Endothelial cell of umbilical vein (primary cell): ENCODE measurements at regions not wholly inside any gene's neighbourhood (a gene's known extent, or its start where the extent isn't known, plus 50 kb on each side); places are given as distances from the start of the nearest gene placed in this dataset.

ENCODE experiments used
- BruUV-seq: library from RNA; stranded (reverse); fragments of 400-500 nt; replicated peaks from 2 replicates; lab custom pipeline; 2021; lab: Mats Ljungman, UMichigan
- CTCF ChIA-PET: fragments of 300-600, 350-600 bp; sonication (Branson Sonifier 250); formaldehyde crosslinking; loops from one replicate; lab custom pipeline; 2021; ENCODE audit warnings: antibody characterized with exemption, inconsistent platforms; lab: Charles Lee
- POLR2A ChIA-PET: fragments of 300-600, 350-600 bp; sonication (Branson Sonifier 250); formaldehyde crosslinking; loops from one replicate; lab custom pipeline; 2021; ENCODE audit warnings: antibody characterized with exemption, inconsistent platforms; lab: Charles Lee
- DNase-seq: peaks from one replicate; pipeline ENCODE4 v3.0.0-alpha.2; 2011; ENCODE audit warnings: low read depth, low spot score
- FAIRE-seq: peaks from 2 replicates; lab custom pipeline; 2011; peaks lifted over from hg19 to GRCh38; lab: Jason Lieb, UNC
- H2AFZ ChIP-seq: 2 replicates; pipeline ENCODE4 v1.6.0; 2012; ENCODE audit warnings: low read depth, low read length, control low read depth, inconsistent platforms
- H3K27ac ChIP-seq: 2 replicates; pipeline ENCODE4 v1.5.1; 2011; ENCODE audit warnings: low read depth, mild to moderate bottlenecking, control low read depth, low read length, moderate library complexity; ENCODE audit not compliant: insufficient read depth
- H3K27me3 ChIP-seq, 2 experiments: 2 replicates each; pipeline versions ENCODE4 v1.6.0 to v1.6.1; 2011; ENCODE audit warnings: low read length in 2 of 2, mixed read lengths in 1 of 2; ENCODE audit not compliant: control insufficient read depth in 2 of 2, insufficient read depth in 2 of 2
- H3K36me3 ChIP-seq, 2 experiments: 2 replicates in 1 of 2; 3 replicates in 1 of 2; pipeline ENCODE4 v1.5.1; 2011; ENCODE audit warnings: low read length in 2 of 2, mild to moderate bottlenecking in 1 of 2, moderate library complexity in 1 of 2; ENCODE audit not compliant: control insufficient read depth in 2 of 2, insufficient read depth in 2 of 2; ENCODE audit errors: extremely low read depth in 1 of 2
- H3K4me1 ChIP-seq: 3 replicates; pipeline ENCODE4 v1.5.1; 2011; ENCODE audit warnings: mild to moderate bottlenecking, low read length; ENCODE audit not compliant: control insufficient read depth, insufficient read depth; ENCODE audit errors: extremely low read depth
- H3K4me2 ChIP-seq: 2 replicates; pipeline ENCODE4 v1.6.1; 2011; ENCODE audit warnings: low read length, control low read depth, mixed read lengths; ENCODE audit not compliant: insufficient read depth
- H3K4me3 ChIP-seq, 3 experiments: fragments of 200-600 bp in 1 of 3; sonication (generic), shearing (Covaris generic) in 1 of 3; replicated peaks in 1 of 3; 2 replicates each; pipeline ENCODE4 v1.5.1; 2011 to 2016; ENCODE audit warnings: control low read depth in 3 of 3, low read length in 3 of 3, mild to moderate bottlenecking in 2 of 3, inconsistent platforms in 1 of 3, low read depth in 1 of 3, moderate library complexity in 1 of 3; ENCODE audit not compliant: insufficient read depth in 1 of 3
- H3K79me2 ChIP-seq: 2 replicates; pipeline ENCODE4 v1.6.0; 2012; ENCODE audit warnings: low read length, inconsistent platforms; ENCODE audit not compliant: control insufficient read depth, insufficient read depth
- H3K9ac ChIP-seq: replicated peaks from 2 replicates; pipeline ENCODE3; 2011; ENCODE audit warnings: low read length, control low read depth; ENCODE audit not compliant: insufficient read depth; ENCODE audit errors: extremely low read depth
- H3K9me1 ChIP-seq: replicated peaks from 3 replicates; pipeline ENCODE4 v1.6.0; 2011; ENCODE audit warnings: mild to moderate bottlenecking, low read length; ENCODE audit not compliant: control insufficient read depth, insufficient read depth; ENCODE audit errors: extremely low read depth
- H3K9me3 ChIP-seq: replicated peaks from 2 replicates; pipeline ENCODE4 v1.5.1; 2012; ENCODE audit warnings: low read length, inconsistent platforms; ENCODE audit not compliant: control insufficient read depth, insufficient read depth
- H4K20me1 ChIP-seq: replicated peaks from 2 replicates; pipeline ENCODE3; 2011; ENCODE audit warnings: mild to moderate bottlenecking, low read length; ENCODE audit not compliant: control insufficient read depth, insufficient read depth; ENCODE audit errors: extremely low read depth
- CTCF ChIP-seq, 2 donors: IDR thresholded peaks; 1 replicate in 1 of 2; 2 replicates in 1 of 2; pipeline ENCODE4 v1.5.1; 2011; ENCODE audit warnings: low read length in 2 of 2, mild to moderate bottlenecking in 2 of 2, moderate library complexity in 2 of 2, control low read depth in 1 of 2, inconsistent platforms in 1 of 2, low read depth in 1 of 2; ENCODE audit not compliant: insufficient read depth in 1 of 2; ENCODE audit errors: extremely low read depth in 1 of 2
- EZH2 ChIP-seq: IDR thresholded peaks from 2 replicates; pipeline ENCODE4 v1.6.1; 2012; ENCODE audit warnings: borderline replicate concordance, low read depth, mild to moderate bottlenecking, moderate library complexity, low read length, inconsistent platforms; ENCODE audit not compliant: severe bottlenecking
- FOS ChIP-seq: IDR thresholded peaks from 2 replicates; pipeline ENCODE4 v1.6.1; 2011; ENCODE audit warnings: mild to moderate bottlenecking, low read length, moderate library complexity, borderline replicate concordance; ENCODE audit not compliant: insufficient read depth
- GATA2 ChIP-seq: IDR thresholded peaks from 2 replicates; pipeline ENCODE4 v1.7.0; 2011; ENCODE audit warnings: low read depth, mild to moderate bottlenecking, moderate library complexity, mixed read lengths, low read length; ENCODE audit not compliant: insufficient read length, insufficient read depth
- JUN ChIP-seq: IDR thresholded peaks from 2 replicates; pipeline ENCODE4 v1.6.1; 2011; ENCODE audit warnings: borderline replicate concordance, low read depth; ENCODE audit not compliant: insufficient read length, insufficient read depth
- MAX ChIP-seq: IDR thresholded peaks from 2 replicates; pipeline ENCODE4 v1.6.1; 2011; ENCODE audit not compliant: insufficient read depth, insufficient read length
- MYC ChIP-seq: IDR thresholded peaks from one replicate; pipeline ENCODE4 v1.6.1; 2011; ENCODE audit warnings: mild to moderate bottlenecking, low read depth, low read length
- POLR2A ChIP-seq: IDR thresholded peaks from 2 replicates; pipeline ENCODE4 v1.6.1; 2012; ENCODE audit warnings: low read depth, mild to moderate bottlenecking, control low read depth, low read length
- POLR2AphosphoS5 ChIP-seq: IDR thresholded peaks from 2 replicates; pipeline ENCODE4 v1.6.1; 2012; ENCODE audit warnings: low read depth, mild to moderate bottlenecking, control low read depth, low read length, moderate library complexity; ENCODE audit not compliant: insufficient read depth
- dilution Hi-C: fragments of 300-500 bp; cut with MboI; formaldehyde crosslinking; loops from one replicate; pipeline ENCODE4 v1.15.0; 2019; ENCODE audit warnings: low sequenced_read_pairs; ENCODE audit not compliant: extremely low pct_ligation_motif_present
- intact Hi-C: fragments of 100-400 bp; cut with micrococcal nuclease; formaldehyde crosslinking; loops from one replicate; pipeline ENCODE4 v1.10.0; 2022

- DNase-seq (no peak), FAIRE-seq (no peak)
- CTCF ChIA-PET: no interaction called here
- Histone ChIP-seq H3K27ac (no peak overlapping the region), H3K4me1 (no peaks in the 10 kb centered on the region), H3K9me1 (no peaks in the 10 kb centered on the region), H3K9me3 (no peaks in the 10 kb centered on the region), H2AFZ (no peak overlapping the region), H3K36me3 (no peaks in the 10 kb centered on the region), H3K4me3 (no peak overlapping the region), H3K9ac (no peak overlapping the region), H3K27me3 (peaks cover 0 to 2% of the 10 kb centered on the region in 2 experiments), H3K79me2 (no peaks in the 10 kb centered on the region), H3K4me2 (no peak overlapping the region), H4K20me1 (no peaks in the 10 kb centered on the region)
- no peak for TF ChIP-seq POLR2A
- no peak for TF ChIP-seq MAX
- no peak for TF ChIP-seq GATA2
- no peak for TF ChIP-seq EZH2
- POLR2A ChIA-PET: no interaction called here
- intact Hi-C loops: no loop called here
- dilution Hi-C loops: no loop called here
- BruUV-seq: no TSS peak
These were observed 216.8 kb upstream of the FAT1 start for GRCh38 chr4:186940476-186940875.

- CTCF ChIA-PET: no interaction called here
These were observed 219.2 kb upstream of the FAT1 start for GRCh38 chr4:186942758-186943377.

More at GRCh38 chr4:186942758-186943377, 219.2 kb upstream of the FAT1 start:
- no peak for TF ChIP-seq POLR2A
- TF ChIP-seq JUN: no peak
- no peak for TF ChIP-seq POLR2AphosphoS5
- no peak for TF ChIP-seq EZH2
- TF ChIP-seq GATA2: no peak
- no peak for TF ChIP-seq CTCF (IDR thresholded peaks at IDR 0.05; ENCODE audit: extremely low read depth in 1 of 2, insufficient read depth in 1 of 2, low read depth in 1 of 2, low read length in 2 of 2)
- TF ChIP-seq MAX: no peak
- no peak for TF ChIP-seq FOS
- TF ChIP-seq MYC: no peak
- no peak for DNase-seq
- H3K9me1 ChIP-seq: no peaks in the 10 kb centered on the region
- no peak overlapping the region for H3K4me3 ChIP-seq
- BruUV-seq: no TSS peak
- POLR2A ChIA-PET: no interaction called here
- intact Hi-C loops (no loop called here), dilution Hi-C loops (no loop called here)
- H3K9me3 ChIP-seq: no peaks in the 10 kb centered on the region
- no peak overlapping the region for H3K4me2 ChIP-seq
- no peaks in the 10 kb centered on the region for H3K36me3 ChIP-seq
- FAIRE-seq: no peak
- peaks cover 0 to 2% of the 10 kb centered on the region in 2 experiments for H3K27me3 ChIP-seq
- no peak overlapping the region for H3K9ac ChIP-seq
- no peaks in the 10 kb centered on the region for H3K79me2 ChIP-seq
- H4K20me1 ChIP-seq: no peaks in the 10 kb centered on the region
- no peaks in the 10 kb centered on the region for H3K4me1 ChIP-seq
- H2AFZ ChIP-seq: no peak overlapping the region
- H3K27ac ChIP-seq: no peak overlapping the region
